ENCODE measurements at regions not wholly inside any gene's neighbourhood (a gene's known extent, or its start where the extent isn't known, plus 50 kb on each side); places are given as distances from the start of the nearest gene placed in this dataset.

- Histone ChIP-seq H3K9me3 (no peaks in the 10 kb centered on the region), H3K27ac (no peak overlapping the region), H3K27me3 (no peaks in the 10 kb centered on the region), H3K4me1 (no peaks in the 10 kb centered on the region), H3K4me3 (no peak overlapping the region), H3K36me3 (no peaks in the 10 kb centered on the region)
- DNase-seq, result no peak
- intact Hi-C loops (cut with DNase I), result no loop called here
- ATAC-seq, result no peak
- no peak for FAIRE-seq
- no peak for TF ChIP-seq CTCF (IDR thresholded peaks at IDR 0.05)
Observed at GRCh38 chr1:69388044-69388443, 179.7 kb upstream of the LRRC7 start.

- no peaks in the 10 kb centered on the region for H3K36me3 ChIP-seq
- ATAC-seq, result no peak
- TF ChIP-seq CTCF (IDR thresholded peaks at IDR 0.05), result no peak
- H3K4me1 ChIP-seq, result no peaks in the 10 kb centered on the region
- intact Hi-C loops (cut with DNase I), result no loop called here
- H3K27ac ChIP-seq, result no peak overlapping the region
- H3K27me3 ChIP-seq, result no peaks in the 10 kb centered on the region
- H3K9me3 ChIP-seq, result no peaks in the 10 kb centered on the region
- H3K4me3 ChIP-seq, result no peak overlapping the region
- DNase-seq, result no peak
- no peak for FAIRE-seq
- WGBS, 2 donors, result 62 to 67% methylated on average over 1 of the region's 1 CpG
Observed at GRCh38 chr1:69400128-69400527, 167.6 kb upstream of the LRRC7 start.

- Histone ChIP-seq H3K27ac (no peak overlapping the region), H3K4me1 (no peaks in the 10 kb centered on the region), H3K27me3 (no peaks in the 10 kb centered on the region), H3K4me3 (no peak overlapping the region), H3K9me3 (no peaks in the 10 kb centered on the region), H3K36me3 (no peaks in the 10 kb centered on the region)
- no peak for FAIRE-seq
- 86 to 89% methylated on average over 3 of the region's 3 CpGs for WGBS, 2 donors
- no peak for TF ChIP-seq CTCF (IDR thresholded peaks at IDR 0.05)
- ATAC-seq, result no peak
- intact Hi-C loops (cut with DNase I), result no loop called here
- DNase-seq, result no peak
Observed at GRCh38 chr1:69401879-69402278, 165.8 kb upstream of the LRRC7 start.

- Histone ChIP-seq H3K4me3 (no peak overlapping the region), H3K27ac (no peak overlapping the region), H3K9me3 (no peaks in the 10 kb centered on the region), H3K4me1 (no peaks in the 10 kb centered on the region), H3K27me3 (no peaks in the 10 kb centered on the region), H3K36me3 (no peaks in the 10 kb centered on the region)
- WGBS, 2 donors, result 56 to 71% methylated on average over 3 of the region's 3 CpGs
- no peak for FAIRE-seq
- DNase-seq, result no peak
- no peak for ATAC-seq
- intact Hi-C loops (cut with DNase I), result no loop called here
- TF ChIP-seq CTCF (IDR thresholded peaks at IDR 0.05), result no peak
Observed at GRCh38 chr1:69403756-69404320, 163.9 kb upstream of the LRRC7 start.

- DNase-seq, result no peak
- Histone ChIP-seq H3K27ac (no peak overlapping the region), H3K27me3 (no peaks in the 10 kb centered on the region), H3K36me3 (no peaks in the 10 kb centered on the region), H3K4me1 (no peaks in the 10 kb centered on the region), H3K9me3 (no peaks in the 10 kb centered on the region), H3K4me3 (no peak overlapping the region)
- no peak for ATAC-seq
- WGBS, 2 donors, result 47 to 52% methylated on average over 1 of the region's 1 CpG
- TF ChIP-seq CTCF (IDR thresholded peaks at IDR 0.05), result no peak
- no peak for FAIRE-seq
- intact Hi-C loops (cut with DNase I), result no loop called here
Observed at GRCh38 chr1:69404486-69404885, 163.2 kb upstream of the LRRC7 start.

All from pancreas (tissue), 10 donors.